ENCODE measurements at regions not wholly inside any gene's neighbourhood (a gene's known extent, or its start where the extent isn't known, plus 50 kb on each side); places are given as distances from the start of the nearest gene placed in this dataset.

DNA sequence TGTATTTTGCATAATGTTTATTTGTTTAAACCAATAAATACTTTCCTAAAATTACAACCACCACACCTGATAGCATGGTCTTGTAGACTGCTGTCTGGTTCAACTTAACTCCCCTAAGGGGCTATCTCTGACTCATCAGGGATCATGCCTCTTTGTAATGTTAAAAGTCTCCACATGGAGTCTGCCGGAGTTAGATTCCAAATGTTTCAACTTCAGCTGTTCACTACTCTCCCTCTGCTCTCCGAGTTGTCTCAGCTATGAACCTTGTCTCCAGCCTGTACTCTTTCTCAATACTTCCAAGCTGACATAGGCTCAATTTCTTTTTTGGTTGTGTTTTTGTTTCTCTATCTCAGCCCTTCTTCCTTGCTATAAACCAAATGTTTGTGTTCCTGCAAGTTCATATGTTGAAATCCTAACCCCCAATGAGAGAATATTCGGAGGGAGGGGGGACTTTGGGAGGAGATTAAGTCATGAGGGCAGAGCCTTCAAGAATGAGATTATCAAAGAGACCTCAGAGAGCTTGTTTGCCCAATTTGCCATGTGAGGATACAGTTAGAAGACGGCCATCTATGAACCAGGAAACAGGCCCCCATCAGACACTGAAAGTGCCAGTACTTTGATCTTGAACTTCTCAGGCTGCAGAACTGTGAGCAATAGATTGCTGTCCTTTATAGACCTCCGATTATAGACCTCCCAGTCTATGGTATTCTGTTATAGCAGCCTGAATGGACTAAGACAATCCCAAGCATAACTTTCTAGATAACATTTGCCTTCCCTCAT is 858.2 kb downstream of the VRK1 start:
- DNase-seq, result no peak

DNA sequence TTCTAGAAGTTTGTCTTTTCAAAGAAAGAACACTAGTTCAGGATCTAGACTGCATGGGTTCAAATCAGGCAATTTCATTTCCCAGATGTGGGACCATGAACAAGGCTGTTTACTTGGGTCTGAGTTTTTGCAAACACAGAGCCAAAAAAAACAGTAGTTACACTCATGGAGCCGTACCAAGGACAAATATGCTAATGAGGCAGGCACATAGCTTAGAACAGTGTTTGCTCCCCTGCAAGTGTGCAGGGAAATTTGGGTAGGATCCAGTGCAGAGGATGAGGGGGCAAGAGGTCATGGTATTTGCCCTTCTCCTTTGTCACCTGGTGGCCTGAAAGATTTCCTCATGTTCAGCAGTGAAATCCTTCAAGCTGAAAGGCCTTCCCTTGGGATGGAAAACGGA is 860.4 kb downstream of the VRK1 start:
- DNase-seq, result no peak

DNA sequence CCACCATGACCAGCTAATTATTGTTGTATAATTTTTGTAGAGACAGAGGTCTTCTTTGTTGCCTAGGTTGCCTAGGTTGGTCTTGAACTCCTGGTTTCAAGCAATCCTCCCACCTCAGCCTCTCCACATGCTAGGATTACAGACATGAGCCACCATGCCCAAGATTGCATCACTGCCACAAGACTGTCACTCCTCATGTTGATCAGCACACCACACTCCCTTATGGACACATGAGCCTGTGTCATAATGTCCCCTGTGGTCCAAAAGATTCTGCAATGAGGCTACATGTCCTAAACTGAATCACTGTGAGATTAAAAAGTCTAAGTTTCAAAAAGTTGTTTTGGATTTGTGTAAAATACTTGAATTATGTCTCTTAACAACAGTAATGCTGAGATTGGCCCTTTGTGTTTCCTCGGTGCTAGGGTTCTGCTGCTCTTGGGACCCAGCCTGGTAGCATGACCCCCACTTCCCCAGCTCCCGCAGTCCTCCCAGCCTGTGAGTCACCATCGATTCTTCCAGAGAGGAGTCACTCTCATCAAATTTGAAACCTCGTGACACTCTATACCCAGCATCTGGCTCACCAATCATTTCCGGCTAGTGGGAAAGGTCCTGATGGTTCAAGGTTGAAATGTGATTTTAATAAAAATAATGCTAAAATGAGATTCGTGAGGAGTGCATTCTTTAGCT is 890.9 kb downstream of the VRK1 start:
- DNase-seq, result no peak

DNA sequence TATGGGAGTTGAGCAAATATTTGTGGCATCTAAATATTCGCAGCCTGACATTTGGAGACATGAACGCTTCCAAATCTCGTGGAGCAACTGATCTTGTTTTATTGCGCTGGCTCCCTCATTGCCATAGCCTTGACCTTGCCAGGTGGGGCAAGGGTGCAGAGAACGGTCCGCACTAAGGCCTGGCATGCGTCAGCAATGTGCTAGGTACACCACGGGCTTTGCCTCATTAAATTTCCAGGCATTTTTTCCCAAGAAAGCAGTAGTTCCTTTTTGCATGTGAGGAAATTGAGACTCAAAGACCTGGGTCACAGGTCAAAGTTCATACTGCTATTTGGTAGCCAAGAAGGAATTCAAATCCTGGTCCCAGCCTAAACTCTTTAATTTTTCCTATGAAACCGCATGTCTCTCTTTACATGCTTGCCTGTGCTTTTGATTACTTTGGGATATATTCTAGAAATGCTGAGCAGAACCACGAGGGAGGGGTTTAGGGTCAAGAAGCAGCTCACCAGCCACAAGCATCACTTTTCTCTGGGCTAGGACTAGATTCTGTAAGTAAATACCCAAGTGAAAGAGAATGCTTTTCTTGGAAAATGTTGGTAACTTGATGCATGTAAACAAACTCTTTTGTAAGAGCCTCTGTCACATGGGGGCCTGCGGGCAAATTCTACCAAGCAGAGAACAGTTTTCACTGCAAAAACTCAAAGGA is 891.6 kb downstream of the VRK1 start:
- DNase-seq, result no peak

DNA sequence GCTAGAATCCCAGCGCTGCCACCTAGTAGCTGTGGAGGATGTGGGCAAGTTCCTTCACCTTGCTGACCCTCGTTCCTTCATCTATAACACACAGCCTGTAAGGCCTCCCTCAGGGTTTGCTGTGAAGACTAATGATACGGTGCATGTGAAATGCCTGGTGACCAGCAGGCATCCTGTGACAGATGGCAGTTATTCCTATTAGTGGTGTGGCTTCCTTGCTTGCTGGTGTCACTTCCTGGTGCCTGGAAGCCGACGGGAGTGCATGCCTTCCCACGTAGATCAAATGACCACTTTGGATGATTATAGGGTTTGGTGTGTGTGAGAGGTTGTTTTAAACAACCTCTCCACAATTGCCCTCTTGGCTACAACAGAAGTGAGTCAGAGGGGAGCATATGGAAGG is 894.9 kb downstream of the VRK1 start:
- no peak for DNase-seq

DNA sequence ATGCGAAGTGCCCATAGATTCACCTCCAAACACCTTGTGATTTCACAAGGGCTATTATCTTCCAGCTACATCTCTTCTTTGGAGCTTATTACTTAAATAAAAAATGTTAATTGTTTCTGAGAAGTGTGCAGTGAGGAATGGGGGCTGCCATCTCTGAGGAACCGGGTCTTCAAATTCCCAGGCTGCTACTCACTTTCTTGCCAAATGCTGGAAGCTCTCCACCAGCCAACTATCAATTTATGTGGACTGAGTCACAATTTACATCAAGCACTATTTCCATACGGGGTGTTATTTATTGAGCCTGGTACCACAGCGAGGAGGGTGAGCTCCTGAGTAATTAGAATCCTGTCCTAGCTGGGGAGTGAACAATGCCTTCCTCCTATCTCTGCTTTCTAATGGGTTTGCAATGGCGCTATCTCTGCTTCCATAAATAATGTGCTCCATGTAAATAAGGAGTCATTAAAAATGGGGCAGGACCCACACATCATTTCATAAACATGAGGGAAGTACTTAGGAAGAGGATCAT is 898.3 kb downstream of the VRK1 start:
- no peak for DNase-seq

DNA sequence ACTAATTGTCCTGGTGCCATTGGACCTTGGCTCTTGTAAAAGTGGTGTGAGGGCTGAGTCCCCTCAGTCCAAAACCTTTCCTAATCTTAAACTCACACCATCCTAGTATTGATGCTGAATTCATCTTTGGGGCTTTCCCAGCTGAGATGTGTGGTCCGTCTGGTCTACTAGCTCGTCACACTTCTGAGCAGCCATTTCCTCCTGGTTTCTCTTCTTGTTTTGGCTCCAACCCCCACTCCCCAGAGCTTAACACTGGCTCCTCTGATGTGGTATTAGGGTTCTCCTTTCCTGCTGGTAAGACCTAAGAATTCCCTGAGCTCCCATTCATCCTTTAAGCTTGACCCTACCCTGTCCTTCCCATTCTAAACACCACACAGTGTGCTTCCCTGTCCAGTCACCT is 900.6 kb downstream of the VRK1 start:
- no peak for DNase-seq

DNA sequence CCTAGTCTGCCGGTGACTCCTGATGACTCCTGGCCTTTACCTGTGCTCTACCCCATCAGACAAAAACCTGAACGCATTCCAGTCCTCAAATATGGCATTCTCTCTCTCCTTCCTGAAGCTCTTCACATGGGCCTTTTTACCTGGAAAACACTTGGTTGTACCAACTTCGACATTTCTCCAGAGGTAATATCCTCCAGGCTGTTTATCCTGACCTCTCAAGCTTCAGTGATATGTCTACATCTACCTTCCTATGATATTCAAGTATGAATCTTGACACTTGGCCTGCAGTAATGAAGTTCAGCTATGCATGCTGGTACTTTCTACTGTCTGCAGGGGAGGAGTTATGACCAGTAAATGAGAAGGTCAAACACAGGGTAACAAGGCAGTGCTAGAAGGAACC is 901.8 kb downstream of the VRK1 start:
- DNase-seq, result no peak

DNA sequence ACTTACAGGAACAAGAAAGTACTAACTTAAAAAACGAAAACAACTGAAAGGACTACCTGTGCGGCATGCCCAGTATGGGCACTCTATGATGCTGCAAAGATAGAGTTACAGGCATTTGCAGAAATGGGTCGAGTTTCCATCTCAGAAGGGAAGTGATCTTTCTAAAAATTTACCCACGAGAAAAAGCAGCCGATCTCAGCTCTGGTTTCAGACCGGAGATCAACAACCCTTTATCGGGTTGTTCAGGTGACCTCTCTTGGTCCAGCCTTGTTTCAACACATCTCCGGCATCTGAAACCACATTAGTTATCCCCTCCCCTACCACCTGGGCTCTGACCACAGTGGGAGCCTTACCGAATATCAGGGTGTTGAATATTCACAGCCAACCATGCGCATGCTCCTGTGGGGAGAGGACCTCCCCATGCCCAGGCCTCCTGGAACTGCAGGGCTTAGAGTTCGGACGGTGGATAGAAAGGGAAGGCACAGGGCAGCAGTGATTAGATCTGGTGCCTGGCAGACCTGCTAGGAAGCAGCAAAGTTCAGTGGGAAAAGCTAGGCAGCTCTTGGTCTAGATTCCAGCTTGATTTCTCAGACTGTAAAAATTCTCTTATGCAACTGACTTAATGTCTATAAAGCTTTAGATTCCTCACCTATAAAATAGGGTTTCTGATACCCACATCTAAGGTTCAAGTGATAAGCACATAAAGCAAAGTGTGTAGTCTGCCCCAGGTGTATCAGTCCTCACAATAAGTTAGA is 906.0 kb downstream of the VRK1 start:
- DNase-seq, result no peak

DNA sequence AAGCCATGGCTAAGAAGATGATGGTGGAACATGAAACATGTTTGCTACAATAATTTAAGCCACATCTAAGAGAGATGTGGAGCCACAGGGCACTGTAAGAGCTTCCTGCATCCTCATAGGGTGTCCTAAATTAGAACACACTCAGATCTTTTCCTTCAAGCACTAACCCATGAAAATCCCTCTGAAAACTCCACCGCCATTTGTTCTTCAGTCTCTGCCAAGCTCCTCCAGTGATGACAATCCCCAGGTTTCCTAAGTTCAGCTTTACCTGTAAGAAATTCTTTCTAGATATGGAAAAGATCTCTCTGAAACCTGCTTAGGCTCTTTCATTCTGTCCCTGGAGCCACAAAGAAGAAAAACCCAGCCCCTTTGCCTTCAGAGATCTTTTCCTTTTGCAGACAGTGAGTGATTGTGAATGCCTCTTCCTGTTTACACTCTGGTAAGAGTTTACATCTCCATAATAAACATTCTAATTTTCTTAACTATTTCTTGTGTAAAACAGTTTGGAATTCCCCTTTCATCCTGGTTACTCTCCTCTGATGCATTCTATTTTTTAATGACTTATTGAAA is 907.2 kb downstream of the VRK1 start:
- DNase-seq, result no peak

DNA sequence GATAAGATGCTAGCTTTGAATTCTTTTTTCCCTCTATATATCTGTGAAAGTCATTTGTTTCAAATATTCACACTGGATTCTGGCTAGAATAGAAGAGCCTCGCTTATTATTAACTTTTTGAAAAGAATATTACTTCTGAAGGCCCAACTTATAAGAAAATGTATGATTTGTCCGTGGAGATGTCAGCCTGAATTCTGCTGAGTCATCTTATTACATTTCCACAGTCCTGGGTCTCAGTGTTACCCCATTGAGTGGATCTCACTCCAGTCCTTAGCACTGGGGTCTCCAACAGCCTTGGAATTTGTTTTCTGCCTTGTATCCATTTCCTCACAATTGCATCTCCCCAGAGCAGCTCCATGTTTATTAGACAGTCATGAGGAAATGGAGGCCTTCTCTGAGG is 907.9 kb downstream of the VRK1 start:
- no peak for DNase-seq

DNA sequence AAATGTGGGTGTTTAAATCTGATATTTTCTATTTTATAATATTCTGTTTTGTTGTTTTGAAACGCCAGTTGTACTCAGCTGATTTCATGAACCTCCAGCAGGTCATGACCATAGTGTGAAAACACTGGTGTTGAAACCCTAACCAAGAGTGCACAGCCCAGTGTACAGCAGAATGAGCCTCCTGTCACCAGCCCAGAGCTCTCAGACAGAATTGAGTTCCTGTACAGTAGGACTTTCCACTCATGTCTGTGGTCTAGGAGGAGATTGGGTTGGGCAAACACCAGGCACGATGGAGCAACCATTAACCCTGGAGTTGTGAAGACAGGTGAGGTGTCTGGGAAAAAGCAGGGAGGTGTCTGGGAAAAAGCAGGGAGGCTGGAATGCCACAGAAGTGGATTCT is 908.8 kb downstream of the VRK1 start:
- DNase-seq, result no peak

DNA sequence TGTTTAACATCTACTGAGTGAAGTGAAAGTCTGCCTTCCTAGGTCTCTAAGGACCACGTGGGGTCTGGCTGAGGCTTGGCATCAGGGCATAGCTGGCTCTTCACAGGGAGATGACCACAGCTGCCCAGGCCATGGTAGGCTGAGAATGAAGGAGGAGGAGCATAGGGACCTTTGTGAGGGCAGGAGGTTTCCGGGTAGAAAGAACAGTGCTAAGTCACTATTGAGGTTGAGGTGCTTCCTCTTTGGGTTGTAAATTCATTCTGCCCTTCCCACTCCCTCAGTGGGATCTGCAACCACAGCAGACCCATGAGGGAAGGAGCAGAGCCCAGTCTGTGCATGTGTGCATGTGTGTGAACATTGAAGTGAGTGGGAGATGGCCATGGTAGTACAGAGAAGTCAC is 909.6 kb downstream of the VRK1 start:
- DNase-seq, result no peak

DNA sequence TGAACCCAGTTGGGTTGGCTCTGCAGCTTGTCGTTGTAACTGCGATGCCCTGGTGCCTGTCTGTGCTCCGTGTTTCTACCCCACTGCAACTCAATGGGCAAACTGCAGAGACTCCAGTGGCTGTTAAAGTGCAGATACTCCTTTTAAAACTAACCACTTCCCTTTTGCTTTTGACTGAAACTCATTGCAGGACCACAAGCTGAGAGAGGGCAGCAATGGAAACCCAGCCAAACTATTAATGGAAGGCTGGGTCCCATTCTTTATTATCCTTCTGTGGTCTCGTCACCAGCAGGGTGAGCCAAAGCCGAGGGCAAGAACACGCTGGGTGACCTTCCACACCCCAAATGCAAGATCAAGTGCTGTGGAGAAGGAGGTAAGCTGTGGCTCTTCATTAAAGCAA is 910.4 kb downstream of the VRK1 start:
- no peak for DNase-seq

DNA sequence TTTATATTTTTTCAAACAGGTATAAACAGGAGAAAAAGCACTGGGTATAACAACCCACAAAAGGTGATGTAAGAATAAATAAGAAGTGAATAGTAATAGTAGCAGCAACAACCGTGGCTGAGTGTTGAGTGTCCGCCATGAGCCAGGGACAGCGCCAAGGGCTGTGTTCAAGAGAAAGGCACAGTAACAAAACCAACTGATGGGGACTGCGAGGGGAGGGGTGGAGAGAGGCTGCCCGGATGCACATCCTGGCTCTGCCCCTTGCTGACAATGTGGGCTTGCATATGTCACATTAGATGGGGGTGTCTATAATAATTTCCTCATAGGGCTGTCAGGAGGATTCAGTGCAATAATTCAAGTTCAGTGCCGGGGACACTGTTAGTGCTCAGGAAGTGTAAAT is 912.4 kb downstream of the VRK1 start:
- DNase-seq, result no peak

DNA sequence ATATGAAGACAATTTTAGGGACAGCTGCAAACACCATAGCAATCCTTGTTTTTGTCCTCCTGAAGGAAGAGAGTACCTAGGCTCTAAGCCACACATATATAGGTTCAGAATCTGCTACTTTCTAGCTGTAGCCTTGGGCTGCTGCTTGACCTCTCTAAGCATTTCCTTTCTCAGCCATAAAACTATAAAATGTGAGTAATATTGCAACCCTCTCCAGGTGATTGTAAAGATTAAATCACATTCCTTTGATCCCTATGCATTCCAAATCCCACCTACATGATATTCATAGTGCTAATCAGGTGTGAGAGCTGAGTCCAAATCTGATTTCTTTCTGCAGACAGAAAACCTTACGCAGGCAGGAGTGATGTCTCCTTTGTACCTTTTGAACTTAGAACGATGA is 913.5 kb downstream of the VRK1 start:
- DNase-seq, result no peak

DNA sequence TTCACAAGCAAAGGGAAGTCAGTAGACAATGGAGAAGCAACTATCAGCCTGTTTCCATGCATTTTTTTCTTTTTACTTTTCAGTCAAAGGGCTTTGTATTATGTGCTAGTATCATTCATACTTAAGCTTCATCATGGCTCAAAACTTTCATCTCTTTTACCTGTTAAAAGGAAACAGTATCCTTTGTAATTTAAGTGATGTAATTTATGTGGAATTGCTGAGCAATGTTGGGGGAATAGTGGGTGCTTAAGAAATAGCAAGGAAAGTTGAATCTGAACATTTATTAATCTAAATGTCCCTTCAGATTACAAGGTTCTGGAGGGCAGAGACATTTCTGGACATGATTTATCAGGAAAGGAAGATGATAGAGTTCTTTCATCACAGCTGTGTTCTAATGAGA is 915.3 kb downstream of the VRK1 start:
- DNase-seq, result no peak

DNA sequence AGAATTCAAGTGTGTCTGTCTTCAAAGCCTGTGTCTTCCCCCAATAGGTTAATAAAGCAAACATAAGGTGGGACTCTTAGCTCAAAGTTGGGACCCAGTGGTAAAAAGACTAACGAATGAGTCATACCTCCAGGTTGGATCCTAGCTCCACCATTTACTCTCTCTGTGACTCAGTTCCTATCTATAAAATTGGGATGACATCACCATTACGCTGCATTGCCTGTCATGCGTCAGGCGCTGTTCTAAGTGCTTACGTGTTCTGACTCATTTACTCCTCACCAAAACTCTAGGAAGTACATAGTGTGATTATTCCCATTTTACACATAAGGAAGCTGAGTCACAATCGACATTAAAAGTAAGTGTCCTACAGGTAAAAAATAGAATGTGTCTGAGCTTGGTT is 915.8 kb downstream of the VRK1 start:
- DNase-seq, result no peak

DNA sequence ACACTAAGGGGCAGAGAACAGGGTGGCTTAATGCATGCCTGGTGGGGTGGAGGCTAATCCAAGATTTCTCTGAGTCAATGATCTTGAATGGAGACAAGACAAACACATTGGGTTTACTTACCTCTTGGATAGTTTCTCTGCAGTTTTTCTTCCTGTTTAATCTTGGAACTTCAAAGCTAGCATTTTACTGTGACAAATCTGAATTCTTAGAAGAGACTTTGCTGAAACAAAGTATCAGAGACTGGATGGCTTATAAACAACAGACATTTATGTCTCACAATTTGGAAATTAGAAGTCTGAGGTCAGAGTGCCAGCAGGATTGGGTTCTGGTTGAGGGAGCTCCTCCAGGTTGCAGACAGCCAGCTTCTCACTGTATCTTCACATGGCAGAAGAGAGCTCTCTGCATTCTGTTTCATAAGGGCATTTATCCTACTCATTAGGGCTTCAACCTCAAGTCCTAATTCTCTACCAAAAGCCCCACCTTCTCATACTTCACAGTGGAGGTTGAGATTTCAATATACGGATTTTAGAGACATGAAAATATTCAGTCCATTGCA is 921.8 kb downstream of the VRK1 start:
- no peak for DNase-seq

DNA sequence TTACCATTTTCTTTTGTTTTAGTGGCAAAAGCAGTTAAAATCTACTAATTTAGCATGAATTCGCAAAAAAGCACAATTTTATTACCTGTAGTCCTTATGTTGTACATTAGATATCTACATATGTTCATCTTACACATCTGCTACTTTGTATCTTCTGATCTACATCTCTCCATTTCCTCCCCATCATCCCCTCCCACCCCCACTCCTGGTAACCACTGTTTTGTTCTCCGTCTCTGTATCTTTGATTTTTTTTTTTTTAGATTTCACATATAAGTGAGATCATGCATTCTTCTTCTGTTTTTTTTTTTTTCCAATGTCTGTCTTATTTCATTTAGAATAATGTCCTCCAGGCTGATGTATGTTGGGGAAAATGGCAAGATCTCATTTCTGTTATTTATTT is 922.7 kb downstream of the VRK1 start:
- DNase-seq, result no peak

DNA sequence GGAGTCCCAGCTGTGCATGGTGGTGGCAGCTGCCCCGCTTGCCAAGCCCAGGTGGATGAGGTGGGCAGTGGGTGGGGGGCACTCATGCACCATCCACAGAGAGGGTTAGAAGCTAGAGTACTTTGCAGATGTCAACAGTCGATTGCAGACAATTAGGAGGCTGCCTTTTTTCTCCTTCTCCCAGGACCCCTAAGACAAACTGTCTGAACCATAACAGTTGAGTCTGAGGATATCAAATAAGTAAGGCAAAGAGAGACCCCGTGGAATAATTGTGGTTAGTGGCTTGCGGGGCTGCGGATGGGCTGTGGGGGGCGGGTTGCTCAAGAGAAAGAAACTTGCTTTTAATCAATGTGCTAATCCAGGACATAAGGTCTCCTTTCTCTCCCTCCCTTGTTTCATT is 926.2 kb downstream of the VRK1 start:
- DNase-seq, result no peak

DNA sequence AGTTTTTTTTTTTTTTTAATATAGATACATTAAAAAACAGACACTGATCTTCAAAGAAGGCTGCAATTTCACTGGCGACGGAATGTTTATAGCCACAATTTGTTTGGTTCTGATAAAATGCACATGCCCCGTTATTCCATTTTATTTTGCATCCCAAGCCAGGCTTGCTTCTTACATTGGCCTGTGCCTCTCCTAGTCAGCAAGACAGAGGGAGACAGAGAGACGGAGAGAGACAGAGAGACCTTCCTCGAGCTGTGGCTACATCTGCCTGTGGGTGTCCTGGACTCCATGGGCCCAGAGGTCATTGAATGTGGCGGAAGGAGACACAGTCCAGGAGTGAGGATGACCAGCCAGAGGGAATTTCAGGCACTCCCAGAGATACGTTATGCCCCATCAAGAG is 926.6 kb downstream of the VRK1 start:
- no peak for DNase-seq

All from right lung (tissue), 2 donors.